Stimulated activated naive B cell treated with anti-CD40 and anti-IgM and Interleukin-4, amounts not matched to agents 10 μg/mL and 1 μg/mL and 100 μg/mL, for 72 hours (primary cell): ENCODE measurements at regions not wholly inside any gene's neighbourhood (a gene's known extent, or its start where the extent isn't known, plus 50 kb on each side); places are given as distances from the start of the nearest gene placed in this dataset.
"Not testable (repeated sequence)": the region's sequence is repeated elsewhere in the genome, so short reads cannot be mapped to it uniquely, and the experiment has no call there.

ENCODE experiments used
- ATAC-seq, 2 donors: fragments of 150-1000 bp; cut with Tn5 transposase; replicated peaks; 2 replicates each; pipeline ENCODE4 v1.10.0; 2021; ENCODE audit warnings: moderate library complexity in 1 of 2
- DNase-seq: peaks from one replicate; pipeline ENCODE4 v3.0.0; 2021
- H3K27ac Mint-ChIP-seq: one replicate; pipeline ENCODE4 v1.8.0; 2022; ENCODE audit warnings: mild to moderate bottlenecking, mixed read lengths
- H3K27me3 Mint-ChIP-seq, 2 donors: one replicate each; pipeline ENCODE4 v1.8.0; 2022; ENCODE audit warnings: mixed read lengths in 2 of 2
- H3K36me3 Mint-ChIP-seq, 2 donors: one replicate each; pipeline ENCODE4 v1.8.0; 2022; ENCODE audit warnings: mixed read lengths in 2 of 2, mild to moderate bottlenecking in 1 of 2
- H3K4me1 Mint-ChIP-seq, 2 donors: one replicate each; pipeline ENCODE4 v1.8.0; 2022; ENCODE audit warnings: mixed read lengths in 2 of 2, mild to moderate bottlenecking in 1 of 2
- H3K4me3 Mint-ChIP-seq, 2 donors: one replicate each; pipeline ENCODE4 v1.8.0; 2022; ENCODE audit warnings: mild to moderate bottlenecking in 2 of 2, mixed read lengths in 2 of 2, moderate library complexity in 1 of 2
- H3K9me3 Mint-ChIP-seq, 2 donors: one replicate each; pipeline ENCODE4 v1.8.0; 2022; ENCODE audit warnings: mixed read lengths in 2 of 2, mild to moderate bottlenecking in 1 of 2

DNA sequence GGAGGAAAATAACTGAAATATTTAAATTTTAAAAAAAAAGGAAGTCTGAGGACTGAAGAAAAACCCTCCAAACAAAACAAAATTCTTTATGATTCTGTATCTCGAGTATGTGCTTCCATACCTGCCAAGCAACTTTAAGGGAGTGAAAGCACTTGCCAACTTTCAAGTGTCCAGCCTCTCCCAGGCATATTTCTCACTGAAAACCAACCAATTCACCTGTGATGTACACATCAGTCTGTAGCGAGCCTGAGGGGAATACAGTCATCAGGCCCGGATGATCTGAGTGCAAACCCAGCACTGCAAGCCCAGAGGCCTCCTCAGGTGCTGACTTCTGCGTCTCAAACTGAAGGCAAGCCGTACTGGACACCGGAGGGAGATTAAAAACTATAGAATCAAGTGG, 164.8 kb upstream of the NT5E start:
- ATAC-seq: no peak
- Mint-ChIP-seq H3K4me1 (no peaks in the 10 kb centered on the region), H3K27ac (no peak overlapping the region), H3K36me3 (no peaks in the 10 kb centered on the region), H3K27me3 (peaks cover 0 to 4% of the 10 kb centered on the region in 2 donors), H3K9me3 (peaks cover 3 to 4% of the 10 kb centered on the region in 2 donors), H3K4me3 (no peak overlapping the region)
- no peak for DNase-seq

- no peak overlapping the region for H3K4me3 Mint-ChIP-seq
- H3K27me3 Mint-ChIP-seq: peaks cover 0 to 4% of the 10 kb centered on the region in 2 donors
- H3K9me3 Mint-ChIP-seq: peaks cover 2 to 3% of the 10 kb centered on the region in 2 donors
- no peaks in the 10 kb centered on the region for H3K4me1 Mint-ChIP-seq
- DNase-seq (no peak), ATAC-seq (no peak)
- H3K27ac Mint-ChIP-seq: no peak overlapping the region
- H3K36me3 Mint-ChIP-seq: no peaks in the 10 kb centered on the region
These were observed 166.4 kb upstream of the NT5E start for GRCh38 chr6:85283436-85283835.

DNA sequence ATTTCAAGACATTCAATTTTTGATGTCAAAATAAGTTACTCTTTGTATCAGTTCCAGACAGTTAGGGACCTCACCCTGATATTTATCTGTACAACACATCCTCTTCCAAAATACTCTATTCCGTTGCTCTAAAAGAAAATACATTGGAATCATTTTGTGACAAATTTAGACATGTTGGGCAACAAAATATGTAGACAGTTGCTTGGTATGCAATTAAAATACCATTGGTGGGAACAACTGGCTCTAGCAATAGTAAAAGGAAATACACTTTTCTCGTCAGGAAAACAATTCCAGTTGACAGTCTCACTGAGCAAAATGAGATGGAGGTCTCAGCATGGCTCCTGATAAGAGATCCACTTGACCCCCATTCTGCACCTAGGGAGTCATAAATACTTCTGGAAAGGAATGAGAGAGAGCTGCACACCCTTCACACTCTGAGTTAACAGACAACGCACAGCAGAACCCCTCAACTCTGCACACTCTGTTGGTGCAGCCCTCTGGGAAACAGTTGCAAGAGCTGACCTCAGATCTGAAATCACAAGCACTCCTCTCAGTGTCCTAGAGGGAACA, 171.3 kb upstream of the NT5E start:
- H3K9me3 Mint-ChIP-seq: peaks cover 6 to 10% of the 10 kb centered on the region in 2 donors
- no peak for ATAC-seq
- no peak overlapping the region for H3K27ac Mint-ChIP-seq
- no peak overlapping the region for H3K4me3 Mint-ChIP-seq
- H3K36me3 Mint-ChIP-seq: no peaks in the 10 kb centered on the region
- no peaks in the 10 kb centered on the region for H3K4me1 Mint-ChIP-seq
- peaks cover 0 to 4% of the 10 kb centered on the region in 2 donors for H3K27me3 Mint-ChIP-seq
- DNase-seq: no peak

GRCh38 chr6:85276026-85276425, 173.9 kb upstream of the NT5E start:
- not testable (repeated sequence) for H3K4me3 Mint-ChIP-seq, H3K4me1 Mint-ChIP-seq, H3K27me3 Mint-ChIP-seq, DNase-seq, ATAC-seq, H3K27ac Mint-ChIP-seq, H3K9me3 Mint-ChIP-seq, H3K36me3 Mint-ChIP-seq

DNA sequence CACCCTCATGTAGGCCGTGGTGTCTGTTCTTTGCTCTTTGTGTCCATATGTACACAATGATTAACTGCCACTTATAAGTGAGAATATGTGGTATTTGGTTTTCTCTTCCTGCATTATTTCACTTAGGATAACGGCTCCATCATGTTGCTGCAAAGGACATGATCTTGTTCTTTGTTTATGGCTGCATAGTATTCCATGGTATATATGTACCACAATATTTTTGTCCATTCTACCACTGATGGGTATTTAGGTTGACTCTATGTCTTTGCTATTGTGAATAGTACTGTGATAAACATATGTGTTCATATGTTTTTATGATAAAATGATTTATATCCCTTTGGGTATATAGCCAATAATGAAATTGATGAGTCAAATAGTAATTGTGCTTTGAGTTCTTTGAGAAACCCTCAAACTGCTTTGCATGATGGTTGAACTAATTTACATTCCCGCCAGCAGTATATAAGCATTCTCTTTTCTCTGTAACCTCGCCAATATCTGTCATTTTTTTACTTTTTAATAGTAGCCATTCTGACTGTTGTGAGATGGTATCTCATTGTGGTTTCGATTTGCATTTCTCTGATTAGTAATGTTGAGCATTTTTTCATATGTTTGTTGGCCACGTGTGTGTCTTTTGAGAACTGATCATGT, 174.4 kb upstream of the NT5E start:
- Mint-ChIP-seq H3K27ac (no peak overlapping the region), H3K4me3 (no peak overlapping the region), H3K36me3 (no peaks in the 10 kb centered on the region), H3K27me3 (no peaks in the 10 kb centered on the region), H3K4me1 (no peaks in the 10 kb centered on the region), H3K9me3 (peaks cover 6 to 7% of the 10 kb centered on the region in 2 donors)
- DNase-seq: no peak
- no peak for ATAC-seq

DNA sequence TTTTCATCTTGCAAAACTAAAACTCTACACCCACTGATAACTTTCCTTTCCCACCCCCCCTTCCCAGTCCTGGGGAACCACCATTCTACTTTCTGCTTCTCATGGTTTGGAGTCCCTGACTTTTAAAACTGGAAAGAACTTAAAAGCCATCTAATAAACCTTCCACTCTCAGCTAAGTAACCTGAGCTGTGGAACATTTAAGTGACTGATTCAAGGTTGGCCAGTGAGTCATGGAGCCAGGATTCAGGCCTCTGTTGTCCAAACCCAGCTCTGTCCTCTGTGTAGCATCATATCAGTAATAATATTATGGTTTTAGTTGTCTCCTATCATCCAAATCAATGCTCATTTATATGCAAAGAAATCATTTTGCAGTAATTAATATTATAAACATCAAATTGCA, 176.0 kb upstream of the NT5E start:
- no peaks in the 10 kb centered on the region for H3K4me1 Mint-ChIP-seq
- H3K36me3 Mint-ChIP-seq: no peaks in the 10 kb centered on the region
- H3K4me3 Mint-ChIP-seq: no peak overlapping the region
- no peaks in the 10 kb centered on the region for H3K27me3 Mint-ChIP-seq
- DNase-seq: no peak
- peaks cover 7 to 10% of the 10 kb centered on the region in 2 donors for H3K9me3 Mint-ChIP-seq
- H3K27ac Mint-ChIP-seq: no peak overlapping the region
- no peak for ATAC-seq

DNA sequence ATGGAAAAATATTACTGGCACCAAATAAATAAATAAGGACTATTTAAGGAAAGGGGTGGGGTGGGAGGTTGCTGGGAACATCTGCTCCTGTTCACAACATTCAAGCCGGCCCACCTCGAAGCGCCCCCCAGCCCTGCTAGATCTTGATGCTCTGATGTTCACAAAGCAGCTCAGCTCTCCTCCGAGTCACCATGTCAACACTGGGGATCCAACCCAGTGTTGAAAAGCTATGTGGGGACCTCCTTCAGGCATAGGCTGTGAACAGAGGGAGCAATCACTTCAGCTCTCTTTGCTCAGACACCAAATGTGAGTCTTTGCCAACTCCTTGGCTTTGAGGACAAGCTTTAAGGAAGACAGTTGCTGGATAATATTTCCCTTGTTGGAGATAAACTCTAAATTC, 176.8 kb upstream of the NT5E start:
- Mint-ChIP-seq H3K4me1 (no peaks in the 10 kb centered on the region), H3K27ac (no peak overlapping the region)

DNA sequence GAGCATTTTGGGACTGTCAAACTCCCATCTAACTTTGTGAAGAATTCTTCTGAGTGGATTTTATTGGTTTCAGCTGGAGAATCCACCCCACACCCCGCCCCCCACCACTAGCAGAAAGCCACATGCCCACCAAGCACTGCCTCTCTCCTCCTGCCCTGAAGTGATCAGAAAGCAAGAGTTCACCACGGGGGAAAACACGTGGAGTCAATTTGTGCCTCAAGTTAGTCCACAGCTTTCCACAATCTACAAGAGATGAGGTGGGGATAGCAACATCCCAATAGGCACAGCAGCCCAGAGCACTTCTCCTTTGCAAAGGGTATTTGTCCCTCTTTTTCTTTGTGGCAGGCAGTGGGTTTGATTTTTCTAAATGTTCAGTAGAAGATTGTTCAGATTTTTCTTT, 177.3 kb upstream of the NT5E start:
- Mint-ChIP-seq H3K4me1 (no peaks in the 10 kb centered on the region), H3K27me3 (no peaks in the 10 kb centered on the region), H3K36me3 (no peaks in the 10 kb centered on the region), H3K27ac (no peak overlapping the region), H3K9me3 (peaks cover 7 to 11% of the 10 kb centered on the region in 2 donors), H3K4me3 (no peak overlapping the region)
- ATAC-seq (no peak), DNase-seq (no peak)

More for the DNA sequence above, 176.8 kb upstream of the NT5E start:
- Mint-ChIP-seq H3K4me3 (no peak overlapping the region), H3K36me3 (no peaks in the 10 kb centered on the region), H3K9me3 (peaks cover 7 to 10% of the 10 kb centered on the region in 2 donors), H3K27me3 (no peaks in the 10 kb centered on the region)
- DNase-seq: no peak
- ATAC-seq: no peak

DNA sequence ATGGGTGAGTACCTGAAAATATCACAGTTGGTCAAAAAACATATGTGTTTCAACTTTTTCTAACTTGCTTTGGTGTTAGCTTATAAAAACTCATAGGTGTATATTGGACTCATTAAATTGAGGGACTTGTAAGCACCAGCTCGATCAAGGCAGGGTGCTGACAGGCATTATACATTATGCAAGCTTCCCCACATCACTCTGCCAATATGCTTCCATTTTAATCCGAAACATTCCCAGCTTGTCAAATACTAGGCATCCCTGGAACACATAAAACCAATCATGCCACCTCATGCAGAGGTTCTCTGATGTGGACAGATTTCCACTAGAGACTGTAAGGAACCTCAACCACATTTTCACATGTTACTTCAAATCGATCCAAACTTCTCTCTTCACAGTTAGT, 187.3 kb upstream of the NT5E start:
- no peak for ATAC-seq
- H3K36me3 Mint-ChIP-seq: no peaks in the 10 kb centered on the region
- DNase-seq: no peak
- H3K9me3 Mint-ChIP-seq: peaks cover 8 to 13% of the 10 kb centered on the region in 2 donors
- no peak overlapping the region for H3K27ac Mint-ChIP-seq
- no peak overlapping the region for H3K4me3 Mint-ChIP-seq
- no peaks in the 10 kb centered on the region for H3K27me3 Mint-ChIP-seq
- no peaks in the 10 kb centered on the region for H3K4me1 Mint-ChIP-seq

DNA sequence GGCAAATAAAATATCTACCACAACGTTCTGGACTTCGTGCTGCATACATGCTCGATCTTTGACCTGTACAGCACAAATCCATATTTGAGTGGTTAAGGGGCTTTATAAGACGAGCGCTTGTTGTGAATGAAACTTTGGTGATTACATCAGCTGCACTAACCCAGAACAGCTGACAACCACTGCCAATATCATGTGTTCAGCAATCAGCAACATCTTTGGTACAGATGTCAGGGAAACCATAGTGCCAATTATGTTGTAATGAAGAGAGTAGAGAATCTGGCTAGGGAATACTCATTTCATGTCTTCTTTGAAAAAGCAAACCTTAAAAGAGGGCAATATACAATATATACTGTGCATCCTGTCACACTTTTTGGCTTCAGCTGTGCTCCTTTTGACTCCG, 188.6 kb upstream of the NT5E start:
- Mint-ChIP-seq H3K9me3 (peaks cover 8% of the 10 kb centered on the region in 2 donors), H3K27ac (no peak overlapping the region), H3K27me3 (no peaks in the 10 kb centered on the region), H3K36me3 (no peaks in the 10 kb centered on the region), H3K4me3 (no peak overlapping the region), H3K4me1 (no peaks in the 10 kb centered on the region)
- DNase-seq (no peak), ATAC-seq (no peak)

DNA sequence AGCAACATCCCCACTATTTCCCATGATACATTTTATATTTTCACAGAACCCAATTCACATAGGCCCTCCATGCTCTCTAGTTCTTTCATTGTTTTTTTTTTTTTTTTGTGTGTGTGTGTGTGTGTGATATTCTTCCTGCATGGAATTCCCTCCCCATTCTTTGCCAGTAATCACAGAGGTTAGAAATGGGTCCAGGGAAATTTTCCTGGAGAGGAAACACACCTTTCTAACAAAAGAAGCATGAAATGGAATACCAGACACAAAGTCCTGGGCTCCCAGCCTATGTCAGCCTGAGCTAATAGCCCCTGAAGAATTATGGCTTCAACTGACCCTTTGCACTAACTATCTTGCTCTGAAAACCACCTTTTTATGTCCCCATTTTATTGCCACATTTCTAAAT, 194.2 kb upstream of the NT5E start:
- no peaks in the 10 kb centered on the region for H3K4me1 Mint-ChIP-seq
- no peak overlapping the region for H3K4me3 Mint-ChIP-seq
- peaks cover 6 to 7% of the 10 kb centered on the region in 2 donors for H3K9me3 Mint-ChIP-seq
- H3K36me3 Mint-ChIP-seq: no peaks in the 10 kb centered on the region
- ATAC-seq: no peak
- no peak for DNase-seq
- peaks cover 8 to 9% of the 10 kb centered on the region in 2 donors for H3K27me3 Mint-ChIP-seq
- H3K27ac Mint-ChIP-seq: no peak overlapping the region

GRCh38 chr6:85252552-85252951, 197.3 kb upstream of the NT5E start:
- H3K36me3 Mint-ChIP-seq: no peaks in the 10 kb centered on the region
- H3K27me3 Mint-ChIP-seq: peaks cover 8 to 9% of the 10 kb centered on the region in 2 donors
- no peak overlapping the region for H3K4me3 Mint-ChIP-seq
- DNase-seq (no peak), ATAC-seq (no peak)
- no peak overlapping the region for H3K27ac Mint-ChIP-seq
- no peaks in the 10 kb centered on the region for H3K4me1 Mint-ChIP-seq
- H3K9me3 Mint-ChIP-seq: peaks cover 4 to 9% of the 10 kb centered on the region in 2 donors

GRCh38 chr6:85252085-85252484, 197.8 kb upstream of the NT5E start:
- ATAC-seq (no peak), DNase-seq (no peak)
- peaks cover 4 to 10% of the 10 kb centered on the region in 2 donors for H3K9me3 Mint-ChIP-seq
- no peaks in the 10 kb centered on the region for H3K4me1 Mint-ChIP-seq
- H3K27ac Mint-ChIP-seq: no peak overlapping the region
- H3K36me3 Mint-ChIP-seq: no peaks in the 10 kb centered on the region
- no peak overlapping the region for H3K4me3 Mint-ChIP-seq
- H3K27me3 Mint-ChIP-seq: peaks cover 8 to 9% of the 10 kb centered on the region in 2 donors

GRCh38 chr6:85251300-85251699, 198.6 kb upstream of the NT5E start:
- H3K4me1 Mint-ChIP-seq: no peaks in the 10 kb centered on the region

DNA sequence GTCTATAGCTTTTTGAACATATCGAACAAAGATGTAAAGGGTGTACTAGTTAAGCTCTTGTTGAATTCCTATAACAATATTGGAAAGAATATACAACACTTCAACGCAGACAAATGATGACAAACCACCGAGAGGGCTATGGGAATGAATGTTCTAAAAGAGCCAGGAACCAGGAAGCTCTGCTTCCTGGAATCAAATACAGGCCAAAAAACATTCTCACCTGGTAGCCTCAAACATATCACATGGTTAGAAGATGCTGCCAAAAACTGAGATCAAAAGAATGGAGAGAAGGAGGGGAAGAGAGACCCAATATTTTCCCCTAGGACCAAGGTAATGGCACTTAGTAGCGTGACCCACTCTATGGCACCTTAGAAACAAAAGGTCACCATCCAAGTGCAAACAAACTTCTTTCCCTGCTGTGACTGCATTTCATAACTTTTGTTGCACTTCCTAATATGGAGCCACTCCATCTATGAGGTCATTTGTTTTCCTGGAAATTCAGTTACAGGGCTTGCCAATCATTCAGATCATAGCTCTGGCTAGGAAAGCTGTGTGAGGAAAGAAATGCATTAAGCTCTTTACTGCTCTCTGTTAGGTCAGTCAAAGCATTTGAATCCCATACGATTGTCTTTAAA, 199.2 kb upstream of the NT5E start:
- Mint-ChIP-seq H3K27me3 (peaks cover 8 to 9% of the 10 kb centered on the region in 2 donors), H3K4me3 (no peak overlapping the region), H3K9me3 (peaks cover 4 to 12% of the 10 kb centered on the region in 2 donors), H3K27ac (no peak overlapping the region), H3K36me3 (no peaks in the 10 kb centered on the region), H3K4me1 (no peaks in the 10 kb centered on the region)
- DNase-seq: no peak
- no peak for ATAC-seq

More at GRCh38 chr6:85251300-85251699, 198.6 kb upstream of the NT5E start:
- Mint-ChIP-seq H3K9me3 (peaks cover 4 to 12% of the 10 kb centered on the region in 2 donors), H3K27ac (no peak overlapping the region), H3K36me3 (no peaks in the 10 kb centered on the region), H3K4me3 (no peak overlapping the region), H3K27me3 (peaks cover 8 to 9% of the 10 kb centered on the region in 2 donors)
- ATAC-seq (no peak), DNase-seq (no peak)
